GM19372 (cell line): ENCODE measurements at regions not wholly inside any gene's neighbourhood (a gene's known extent, or its start where the extent isn't known, plus 50 kb on each side); places are given as distances from the start of the nearest gene placed in this dataset.

Source experiments
- ATAC-seq: cut with Tn5 transposase; IDR thresholded peaks from one replicate; pipeline ENCODE4 v1.9.1; 2021; ENCODE audit warnings: mild to moderate bottlenecking, low read depth, moderate library complexity; ENCODE audit not compliant: unreplicated experiment

GRCh38 chr2:236671896-236672562 is 102.4 kb downstream of the ACKR3 start:
- no peak for ATAC-seq

GRCh38 chr2:236672606-236673005 is 103.0 kb downstream of the ACKR3 start:
- no peak for ATAC-seq

- no peak for ATAC-seq
Measured at GRCh38 chr2:236673126-236673822, 103.6 kb downstream of the ACKR3 start.

- no peak for ATAC-seq
Measured at GRCh38 chr2:236673823-236674185, 104.2 kb downstream of the ACKR3 start.

GRCh38 chr2:236674238-236674637 is 104.6 kb downstream of the ACKR3 start:
- ATAC-seq: no peak

GRCh38 chr2:236674646-236675045 is 105.0 kb downstream of the ACKR3 start:
- ATAC-seq: no peak

GRCh38 chr2:236675051-236675450 is 105.4 kb downstream of the ACKR3 start:
- no peak for ATAC-seq

GRCh38 chr2:236675526-236675925 is 105.9 kb downstream of the ACKR3 start:
- no peak for ATAC-seq

- ATAC-seq: no peak
Measured at GRCh38 chr2:236676136-236676873, 106.7 kb downstream of the ACKR3 start.

GRCh38 chr2:236677368-236677767 is 107.7 kb downstream of the ACKR3 start:
- ATAC-seq: no peak

- ATAC-seq: no peak
Measured at GRCh38 chr2:236678307-236678975, 108.8 kb downstream of the ACKR3 start.

- no peak for ATAC-seq
Measured at GRCh38 chr2:236679884-236680860, 110.5 kb downstream of the ACKR3 start.

GRCh38 chr2:236682651-236683422 is 113.2 kb downstream of the ACKR3 start:
- ATAC-seq: no peak

GRCh38 chr2:236684504-236685256 is 115.1 kb downstream of the ACKR3 start:
- ATAC-seq: no peak

GRCh38 chr2:236685361-236685760 is 115.7 kb downstream of the ACKR3 start:
- ATAC-seq: no peak

GRCh38 chr2:236685979-236686520 is 116.4 kb downstream of the ACKR3 start:
- no peak for ATAC-seq

- ATAC-seq: no peak
Measured at GRCh38 chr2:236686561-236686960, 116.9 kb downstream of the ACKR3 start.

GRCh38 chr2:236687296-236687965 is 117.8 kb downstream of the ACKR3 start:
- ATAC-seq: no peak
